NB4 (cell line): ENCODE measurements at regions not wholly inside any gene's neighbourhood (a gene's known extent, or its start where the extent isn't known, plus 50 kb on each side); places are given as distances from the start of the nearest gene placed in this dataset.

ENCODE experiments used
- MAX ChIP-seq: IDR thresholded peaks from 2 replicates; pipeline ENCODE4 v1.6.1; 2011; ENCODE audit warnings: low read depth, low read length
- MYC ChIP-seq: IDR thresholded peaks from 2 replicates; pipeline ENCODE4 v1.6.1; 2011; ENCODE audit warnings: low read depth, low read length
- POLR2A ChIP-seq: IDR thresholded peaks from 2 replicates; pipeline ENCODE4 v1.6.1; 2011; ENCODE audit warnings: mild to moderate bottlenecking; ENCODE audit not compliant: insufficient read length; ENCODE audit errors: extremely low read depth
- TF ChIP-seq, protein P1 (sequence below): IDR thresholded peaks from one replicate; pipeline ENCODE4 v1.5.1; 2012; ENCODE audit warnings: low read depth, low read length

DNA sequence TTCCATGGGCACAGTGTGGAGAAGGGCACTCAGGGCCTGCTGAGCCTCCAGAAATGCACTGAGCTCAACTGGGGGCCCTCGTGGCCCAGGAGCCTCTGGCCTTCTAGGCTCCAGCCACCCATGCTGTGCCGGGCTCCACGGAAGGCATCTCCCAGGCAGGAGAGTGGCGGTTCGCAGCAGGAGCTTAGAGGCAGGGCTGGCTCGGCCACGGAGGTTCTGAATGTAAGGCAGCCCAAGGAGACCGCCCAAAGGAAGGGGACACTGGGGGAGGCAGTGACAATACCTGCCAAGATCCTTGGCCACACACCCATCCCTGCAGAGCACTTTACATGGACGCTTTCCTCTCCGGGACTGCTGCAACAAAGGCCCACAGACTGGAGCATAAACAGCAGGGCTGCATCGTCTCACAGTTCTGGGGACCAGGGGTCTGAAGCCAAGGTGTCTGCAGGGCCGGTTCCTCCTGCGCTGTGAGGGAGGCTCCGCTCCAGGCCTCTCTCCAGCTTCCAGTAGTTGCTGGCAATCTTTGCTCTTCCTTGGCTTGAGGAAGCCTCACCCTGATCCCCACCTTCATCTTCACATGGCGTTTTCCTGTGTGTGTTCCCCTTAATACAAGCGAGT lies 128.2 kb upstream of the CDH4 start:
- TF ChIP-seq, protein P1, sequence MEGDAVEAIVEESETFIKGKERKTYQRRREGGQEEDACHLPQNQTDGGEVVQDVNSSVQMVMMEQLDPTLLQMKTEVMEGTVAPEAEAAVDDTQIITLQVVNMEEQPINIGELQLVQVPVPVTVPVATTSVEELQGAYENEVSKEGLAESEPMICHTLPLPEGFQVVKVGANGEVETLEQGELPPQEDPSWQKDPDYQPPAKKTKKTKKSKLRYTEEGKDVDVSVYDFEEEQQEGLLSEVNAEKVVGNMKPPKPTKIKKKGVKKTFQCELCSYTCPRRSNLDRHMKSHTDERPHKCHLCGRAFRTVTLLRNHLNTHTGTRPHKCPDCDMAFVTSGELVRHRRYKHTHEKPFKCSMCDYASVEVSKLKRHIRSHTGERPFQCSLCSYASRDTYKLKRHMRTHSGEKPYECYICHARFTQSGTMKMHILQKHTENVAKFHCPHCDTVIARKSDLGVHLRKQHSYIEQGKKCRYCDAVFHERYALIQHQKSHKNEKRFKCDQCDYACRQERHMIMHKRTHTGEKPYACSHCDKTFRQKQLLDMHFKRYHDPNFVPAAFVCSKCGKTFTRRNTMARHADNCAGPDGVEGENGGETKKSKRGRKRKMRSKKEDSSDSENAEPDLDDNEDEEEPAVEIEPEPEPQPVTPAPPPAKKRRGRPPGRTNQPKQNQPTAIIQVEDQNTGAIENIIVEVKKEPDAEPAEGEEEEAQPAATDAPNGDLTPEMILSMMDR = no peak
- TF ChIP-seq POLR2A (no peak), MAX (no peak), MYC (no peak)
